A549 (cell line): ENCODE measurements at regions not wholly inside any gene's neighbourhood (a gene's known extent, or its start where the extent isn't known, plus 50 kb on each side); places are given as distances from the start of the nearest gene placed in this dataset.

Source experiments
- ATAC-seq, 2 experiments: fragments of 200-7000 bp in 1 of 2; fragments of >200 bp in 1 of 2; cut with Nextera tagmentation in 1 of 2; cut with Tn5 transposase in 1 of 2; 3 replicates each; pipeline versions ENCODE4 v1.8.0 to v1.9.1; 2018 to 2020; ENCODE audit warnings: mild to moderate bottlenecking in 1 of 2, moderate library complexity in 1 of 2
- CTCF ChIA-PET: fragments of 300-600 bp; sonication (Branson Sonifier 250); formaldehyde crosslinking; extraction: SDS; loops from one replicate; lab custom pipeline; 2021; ENCODE audit warnings: antibody characterized with exemption, inconsistent platforms; lab: Yijun Ruan, JAX
- POLR2A ChIA-PET: fragments of 350-600 bp; formaldehyde crosslinking; extraction: SDS; loops from one replicate; lab custom pipeline; 2021; ENCODE audit warnings: antibody characterized with exemption, inconsistent platforms; lab: Yijun Ruan, JAX
- DNase-seq, 2 experiments: peaks; one replicate each; pipeline versions ENCODE4 v3.0.0 to v3.0.0-alpha.2; 2011 to 2016; ENCODE audit warnings: low read depth in 1 of 2, low spot score in 1 of 2
- FAIRE-seq: peaks from 2 replicates; lab custom pipeline; 2011; peaks lifted over from hg19 to GRCh38; lab: Jason Lieb, UNC
- H3K27ac ChIP-seq, 2 experiments: fragments of >200 bp; sonication (Bioruptor Twin); formaldehyde crosslinking; 3 replicates each; pipeline ENCODE4 v1.5.1; 2016 to 2017
- H3K4me1 ChIP-seq: fragments of >200 bp; sonication (Bioruptor Twin); formaldehyde crosslinking; 3 replicates; pipeline ENCODE4 v1.6.1; 2016
- H3K4me2 ChIP-seq: fragments of >200 bp; sonication (Bioruptor Twin); formaldehyde crosslinking; 3 replicates; pipeline ENCODE4 v1.6.1; 2016
- H3K4me3 ChIP-seq: fragments of >200 bp; sonication (Bioruptor Twin); formaldehyde crosslinking; 3 replicates; pipeline ENCODE4 v1.5.1; 2016
- H3K9me3 ChIP-seq: fragments of >200 bp; sonication (Bioruptor Twin); formaldehyde crosslinking; 3 replicates; pipeline ENCODE4 v1.6.1; 2016
- BCL3 ChIP-seq: fragments of >200 bp; sonication (Bioruptor Twin); formaldehyde crosslinking; IDR thresholded peaks from 3 replicates; pipeline ENCODE4 v1.6.1; 2016
- BHLHE40 ChIP-seq: IDR thresholded peaks from 2 replicates; pipeline ENCODE4 v1.6.1; 2012; ENCODE audit warnings: low read depth, low read length, inconsistent platforms
- CBX2 ChIP-seq: fragments of 200-600 bp; sonication (generic); IDR thresholded peaks from 2 replicates; pipeline ENCODE4 v1.6.1; 2016; ENCODE audit warnings: low read depth, mild to moderate bottlenecking, borderline replicate concordance
- CEBPB ChIP-seq, 2 experiments: fragments of >200 bp in 1 of 2; sonication (Bioruptor Twin) in 1 of 2; formaldehyde crosslinking in 1 of 2; IDR thresholded peaks; 2 replicates each; pipeline ENCODE4 v1.6.1; 2012 to 2016
- CHD2 ChIP-seq: fragments of 150-350 bp; IDR thresholded peaks from 2 replicates; pipeline ENCODE4 v1.6.1; 2014; ENCODE audit warnings: low read length; ENCODE audit not compliant: partially characterized antibody
- EHF ChIP-seq: fragments of 250-450 bp; sonication (Bioruptor Pico); IDR thresholded peaks from 2 replicates; pipeline ENCODE4 v1.5.0; 2020; ENCODE audit warnings: mild to moderate bottlenecking
- EP300 ChIP-seq, 2 experiments: fragments of >200 bp; sonication (Bioruptor Twin); formaldehyde crosslinking; IDR thresholded peaks; 2 replicates in 1 of 2; 3 replicates in 1 of 2; pipeline ENCODE4 v1.6.1; 2016 to 2017
- ESRRA ChIP-seq: fragments of 150-350 bp; IDR thresholded peaks from 2 replicates; pipeline ENCODE4 v1.6.1; 2014; ENCODE audit warnings: mild to moderate bottlenecking, low read length, borderline replicate concordance
- GATA3 ChIP-seq: IDR thresholded peaks from 2 replicates; pipeline ENCODE4 v1.6.1; 2012; ENCODE audit warnings: borderline replicate concordance
- HES2 ChIP-seq: fragments of >200 bp; sonication (Bioruptor Twin); formaldehyde crosslinking; IDR thresholded peaks from 2 replicates; pipeline ENCODE4 v1.6.1; 2016
- HEYL ChIP-seq: fragments of 250-450 bp; sonication (Bioruptor Pico); IDR thresholded peaks from 2 replicates; pipeline ENCODE4 v1.8.0; 2021; ENCODE audit warnings: mild to moderate bottlenecking, moderate library complexity
- HMGXB4 ChIP-seq: fragments of 250-450 bp; sonication (Bioruptor Pico); IDR thresholded peaks from 2 replicates; pipeline ENCODE4 v1.5.0; 2021; ENCODE audit warnings: mild to moderate bottlenecking, moderate library complexity, borderline replicate concordance
- KDM1A ChIP-seq: fragments of 200-600 bp; sonication (generic); IDR thresholded peaks from 2 replicates; pipeline ENCODE4 v1.6.1; 2016; ENCODE audit warnings: low read depth, mild to moderate bottlenecking
- KDM5A ChIP-seq: fragments of 200-600 bp; sonication (generic); IDR thresholded peaks from 2 replicates; pipeline ENCODE4 v1.6.1; 2016; ENCODE audit warnings: antibody characterized with exemption, mild to moderate bottlenecking
- MAZ ChIP-seq: fragments of 150-350 bp; IDR thresholded peaks from 2 replicates; pipeline ENCODE4 v1.6.1; 2014; ENCODE audit warnings: antibody characterized with exemption, low read depth, low read length, borderline replicate concordance
- NFE2L2 ChIP-seq: fragments of 150-350 bp; conservative IDR thresholded peaks from 2 replicates; pipeline ENCODE4 v1.6.1; 2014; ENCODE audit warnings: low read length
- NR3C1 ChIP-seq: fragments of >200 bp; sonication (Bioruptor Twin); formaldehyde crosslinking; IDR thresholded peaks from 3 replicates; pipeline ENCODE4 v1.6.1; 2017
- PBX3 ChIP-seq: IDR thresholded peaks from 2 replicates; pipeline ENCODE4 v1.6.1; 2012
- RAD21 ChIP-seq, 2 experiments: fragments of >200 bp in 1 of 2; sonication (Bioruptor Twin) in 1 of 2; formaldehyde crosslinking in 1 of 2; IDR thresholded peaks in 1 of 2; conservative IDR thresholded peaks in 1 of 2; 2 replicates in 1 of 2; 3 replicates in 1 of 2; pipeline ENCODE4 v1.6.1; 2012 to 2018; ENCODE audit warnings: inconsistent platforms in 1 of 2
- TFCP2L1 ChIP-seq: fragments of 250-450 bp; sonication (Bioruptor Pico); IDR thresholded peaks from 2 replicates; pipeline ENCODE4 v1.5.0; 2021; ENCODE audit warnings: mild to moderate bottlenecking
- ZNF302 ChIP-seq: fragments of 250-450 bp; sonication (Bioruptor Pico); IDR thresholded peaks from 2 replicates; pipeline ENCODE4 v1.9.0; 2021; ENCODE audit warnings: inconsistent platforms, mild to moderate bottlenecking, moderate library complexity
- ZSCAN20 ChIP-seq: fragments of 250-450 bp; sonication (Bioruptor Pico); IDR thresholded peaks from 2 replicates; pipeline ENCODE4 v1.8.0; 2022; ENCODE audit warnings: mild to moderate bottlenecking, moderate library complexity
- WGBS: methylation state at CpG from one replicate; pipeline ENCODE4 v1.1.6; 2017; ENCODE audit errors: missing lambda C conversion rate; 5-methylcytosine and 5-hydroxymethylcytosine counted together

- FAIRE-seq (no peak), DNase-seq (no peak), ATAC-seq (no peak)
- CTCF ChIA-PET = no interaction called here
- H3K4me1 ChIP-seq = no peaks in the 10 kb centered on the region
- no peaks in the 10 kb centered on the region for H3K9me3 ChIP-seq
- WGBS = 6% methylated on average over 1 of the region's 1 CpG
- H3K4me2 ChIP-seq = no peak overlapping the region
- POLR2A ChIA-PET = no interaction called here
- TF ChIP-seq EP300 (IDR thresholded peaks at IDR 0.05) (no peak), ESRRA (no peak), CHD2 (no peak), CBX2 (no peak)
- no peak overlapping the region for H3K4me3 ChIP-seq
- no peak overlapping the region for H3K27ac ChIP-seq
Observed at GRCh38 chr4:81337211-81337610, 122.2 kb upstream of the PRKG2 start.

GRCh38 chr4:81335122-81335912 is 120.3 kb upstream of the PRKG2 start:
- no peak overlapping the region for H3K4me3 ChIP-seq
- no peak overlapping the region for H3K4me2 ChIP-seq
- 4% methylated on average over 5 of the region's 5 CpGs for WGBS
- H3K9me3 ChIP-seq = no peaks in the 10 kb centered on the region
- ATAC-seq = no peak
- CTCF ChIA-PET = no interaction called here
- no peaks in the 10 kb centered on the region for H3K4me1 ChIP-seq
- TF ChIP-seq HEYL (CRISPR knock-in tag) (no peak), KDM1A (no peak), CHD2 (no peak), EHF (CRISPR knock-in tag) (no peak), HES2 (no peak), KDM5A (no peak), ZSCAN20 (no peak), HMGXB4 (CRISPR knock-in tag) (no peak)
- FAIRE-seq = no peak
- H3K27ac ChIP-seq = no peak overlapping the region
- DNase-seq = no peak
- POLR2A ChIA-PET = no interaction called here

GRCh38 chr4:81330018-81330417 is 115.0 kb upstream of the PRKG2 start:
- ATAC-seq = no peak
- CTCF ChIA-PET = no interaction called here

More at GRCh38 chr4:81330018-81330417, 115.0 kb upstream of the PRKG2 start:
- no peak overlapping the region for H3K4me3 ChIP-seq
- TF ChIP-seq EHF (CRISPR knock-in tag) (no peak), TFCP2L1 (CRISPR knock-in tag) (no peak), BHLHE40 (no peak), BCL3 (no peak), GATA3 (no peak), RAD21 (conservative IDR thresholded peaks at IDR 0.05 in 1 of 2, IDR thresholded peaks at IDR 0.05 in 1 of 2) (no peak), MAZ (no peak), PBX3 (no peak), KDM1A (no peak), CEBPB (IDR thresholded peaks at IDR 0.05) (no peak), NFE2L2 (no peak), ZNF302 (CRISPR knock-in tag) (no peak), NR3C1 (no peak)
- DNase-seq (no peak), FAIRE-seq (no peak)
- H3K4me2 ChIP-seq = no peak overlapping the region
- POLR2A ChIA-PET = no interaction called here
- no peaks in the 10 kb centered on the region for H3K4me1 ChIP-seq
- H3K9me3 ChIP-seq = no peaks in the 10 kb centered on the region
- H3K27ac ChIP-seq = no peak overlapping the region
- 0% methylated on average over 1 of the region's 1 CpG for WGBS
